Pons (tissue), 1 donor: ENCODE measurements at regions not wholly inside any gene's neighbourhood (a gene's known extent, or its start where the extent isn't known, plus 50 kb on each side); places are given as distances from the start of the nearest gene placed in this dataset.

ENCODE experiments used
- DNase-seq: peaks from one replicate; pipeline ENCODE4 v3.0.0-alpha.2; 2016; ENCODE audit warnings: low spot score

DNA sequence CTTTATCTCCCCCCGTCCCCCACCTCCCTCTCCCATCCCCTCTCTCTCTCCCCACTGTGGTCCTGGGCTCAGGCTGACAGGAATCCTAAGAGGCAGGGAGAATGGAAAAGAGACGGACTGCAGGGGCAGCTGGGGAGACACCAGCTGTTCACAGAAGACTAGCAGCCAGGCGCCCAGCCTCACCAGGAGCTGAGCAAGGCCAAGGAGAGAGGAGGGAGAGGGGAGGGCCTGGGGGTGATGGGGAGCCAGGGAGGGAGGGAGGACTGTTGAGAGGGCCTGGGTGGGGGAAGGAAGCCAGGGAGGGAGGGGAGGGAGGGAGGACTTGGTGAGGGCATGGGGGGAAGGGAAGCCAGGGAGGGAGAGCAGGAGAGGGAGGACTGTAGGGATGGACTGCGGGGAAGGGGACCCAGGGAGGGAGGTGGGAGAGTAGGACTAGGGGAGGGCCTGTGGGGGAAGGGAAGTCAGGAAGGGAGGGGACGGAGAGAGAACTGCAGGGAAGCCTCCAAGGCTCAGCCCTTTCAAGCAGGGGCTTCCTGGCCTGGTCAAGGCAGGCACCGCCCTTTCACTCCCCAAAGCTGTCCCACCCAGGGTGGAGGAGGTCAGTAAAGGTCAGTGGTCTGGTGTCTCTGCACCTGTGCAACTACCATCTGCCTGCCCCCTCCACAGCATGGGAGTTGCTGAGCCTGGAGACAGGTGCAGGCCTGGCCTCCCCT is 517.7 kb upstream of the MYT1L start:
- no peak for DNase-seq

DNA sequence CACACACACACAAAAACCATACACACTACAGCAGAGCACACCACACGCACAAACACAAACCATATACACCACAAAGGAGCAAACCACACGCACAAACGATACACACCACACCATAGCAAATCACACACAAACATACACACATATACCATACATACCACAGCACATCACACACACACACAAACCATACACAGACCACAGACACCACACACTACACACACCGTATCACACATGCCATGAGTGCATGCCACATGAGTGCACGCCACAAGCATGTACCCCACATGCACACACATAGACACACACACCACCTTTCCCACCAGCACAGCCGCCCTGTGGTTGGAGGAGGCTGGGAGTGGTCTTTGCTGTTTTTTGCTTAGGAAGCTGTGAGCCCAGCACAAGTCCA is 517.1 kb upstream of the MYT1L start:
- no peak for DNase-seq

DNA sequence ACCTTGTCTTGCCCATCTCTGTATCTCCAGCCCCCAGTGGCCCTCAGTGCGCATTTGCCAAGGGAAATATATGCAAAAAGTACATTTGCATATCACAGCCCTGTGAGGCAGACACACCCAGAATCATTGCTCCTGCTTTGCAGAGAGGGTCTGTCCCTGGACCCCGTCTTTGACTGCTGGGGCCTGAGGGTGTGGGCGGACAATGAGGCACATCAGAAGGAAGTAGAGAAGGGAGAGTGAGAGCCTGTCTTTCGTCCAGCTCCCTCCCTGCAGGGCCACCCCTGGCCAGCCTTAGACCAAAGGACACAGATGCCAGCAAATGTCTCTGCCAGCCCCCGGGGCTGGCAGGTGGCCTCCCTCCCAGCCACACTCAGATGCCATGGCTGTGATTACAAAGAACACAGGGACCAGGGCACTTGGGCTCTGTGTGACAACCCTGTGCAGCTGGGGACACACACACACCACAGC is 516.2 kb upstream of the MYT1L start:
- no peak for DNase-seq

DNA sequence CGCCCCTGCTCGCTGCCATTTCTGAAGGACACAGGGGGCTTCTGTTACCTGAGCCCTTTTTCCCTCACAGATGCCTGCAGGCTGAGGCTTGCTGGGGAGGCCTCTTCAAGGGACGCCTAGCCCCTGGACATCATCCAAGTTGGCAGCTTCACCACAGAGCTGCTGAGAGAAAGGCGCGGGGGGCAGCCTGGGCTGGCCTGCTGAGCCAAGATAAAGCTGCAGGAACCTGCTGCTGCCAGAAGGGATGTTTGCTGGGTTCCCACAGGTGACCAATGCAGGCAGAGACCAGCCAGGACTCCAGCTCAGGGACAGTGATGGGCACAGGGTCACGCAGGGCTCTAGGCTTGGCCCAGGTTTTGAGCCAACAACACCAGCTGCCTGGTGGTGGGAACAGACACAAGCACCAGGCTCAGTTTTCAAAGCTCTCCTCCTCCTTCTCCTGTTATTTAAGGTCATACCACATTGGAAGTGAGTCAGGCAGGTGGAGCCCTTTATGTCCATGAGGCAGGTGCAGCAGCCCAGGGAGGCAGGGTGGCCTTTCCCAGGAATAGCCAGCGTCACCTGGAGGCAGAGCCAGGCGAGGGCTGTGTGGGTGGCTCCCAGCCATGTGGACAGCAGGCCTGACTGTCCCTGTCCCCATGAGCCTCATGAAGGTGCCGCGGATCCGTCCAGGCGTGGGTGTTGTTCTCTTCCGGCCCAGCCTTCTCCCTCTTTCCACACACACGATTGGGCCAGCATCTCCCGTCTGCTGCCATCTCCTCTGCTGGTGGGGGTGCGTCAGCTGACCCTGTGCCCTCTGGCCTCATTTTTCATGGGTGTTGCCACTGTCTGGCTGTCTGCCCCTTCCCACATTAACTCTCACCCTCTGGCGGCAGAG is 515.5 kb upstream of the MYT1L start:
- peak; percentile 39 for DNase-seq

DNA sequence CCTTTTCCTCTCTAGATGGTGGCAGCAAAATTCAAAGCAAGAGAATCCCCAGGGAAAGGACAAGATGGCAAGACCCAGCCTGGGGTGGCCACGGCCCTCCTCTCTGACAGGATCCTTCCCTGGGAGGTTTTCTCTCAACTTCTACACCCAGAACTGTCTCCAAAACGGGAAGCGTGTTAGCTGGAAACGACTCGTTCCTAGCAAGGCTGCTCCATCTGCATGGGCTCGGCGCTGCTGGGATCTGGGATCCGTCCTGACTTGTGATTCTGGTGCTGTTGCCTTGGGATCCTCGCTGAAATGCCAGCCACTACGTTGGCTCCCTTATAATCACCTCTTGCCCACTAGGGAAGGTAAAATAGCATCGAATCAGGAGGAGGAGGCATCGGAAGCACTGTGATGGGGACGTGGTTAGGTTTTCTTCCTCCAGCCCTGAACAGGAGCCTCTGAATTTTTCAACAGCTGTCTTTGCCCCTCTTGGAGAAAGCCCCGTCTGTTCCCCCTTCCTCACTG is 514.8 kb upstream of the MYT1L start:
- no peak for DNase-seq

GRCh38 chr2:2845267-2845666 is 514.2 kb upstream of the MYT1L start:
- no peak for DNase-seq

DNA sequence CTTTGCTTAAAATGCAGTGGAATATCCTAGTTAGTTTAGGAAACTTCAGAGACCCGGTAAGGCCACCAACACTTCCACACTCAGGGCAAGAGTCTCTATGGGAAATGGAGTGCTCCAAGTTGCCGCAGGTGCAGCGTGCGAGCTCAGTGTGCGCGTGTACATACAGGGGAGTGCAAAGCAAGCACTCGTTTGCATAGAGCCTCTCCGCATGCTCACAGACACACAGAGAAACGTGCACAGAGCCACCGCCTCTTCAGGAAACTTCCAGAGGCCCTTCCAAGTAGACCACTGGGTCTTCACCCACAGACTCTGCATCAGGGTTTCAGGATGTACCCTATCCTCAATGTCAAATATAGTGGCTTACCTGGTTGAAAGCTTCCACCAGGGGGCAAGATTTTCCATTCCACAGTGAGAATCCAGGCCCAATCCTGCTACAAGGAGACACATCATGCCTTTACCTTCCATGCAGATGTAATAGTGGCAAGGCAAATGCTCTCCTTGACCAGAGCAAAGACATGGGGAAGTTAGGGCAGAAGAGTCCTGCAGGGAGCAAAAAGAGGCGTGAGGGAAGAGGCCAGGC is 513.0 kb upstream of the MYT1L start:
- no peak for DNase-seq

- DNase-seq = no peak
These were observed 511.4 kb upstream of the MYT1L start for GRCh38 chr2:2842466-2842865.

- no peak for DNase-seq
These were observed 509.7 kb upstream of the MYT1L start for GRCh38 chr2:2840681-2841300.

DNA sequence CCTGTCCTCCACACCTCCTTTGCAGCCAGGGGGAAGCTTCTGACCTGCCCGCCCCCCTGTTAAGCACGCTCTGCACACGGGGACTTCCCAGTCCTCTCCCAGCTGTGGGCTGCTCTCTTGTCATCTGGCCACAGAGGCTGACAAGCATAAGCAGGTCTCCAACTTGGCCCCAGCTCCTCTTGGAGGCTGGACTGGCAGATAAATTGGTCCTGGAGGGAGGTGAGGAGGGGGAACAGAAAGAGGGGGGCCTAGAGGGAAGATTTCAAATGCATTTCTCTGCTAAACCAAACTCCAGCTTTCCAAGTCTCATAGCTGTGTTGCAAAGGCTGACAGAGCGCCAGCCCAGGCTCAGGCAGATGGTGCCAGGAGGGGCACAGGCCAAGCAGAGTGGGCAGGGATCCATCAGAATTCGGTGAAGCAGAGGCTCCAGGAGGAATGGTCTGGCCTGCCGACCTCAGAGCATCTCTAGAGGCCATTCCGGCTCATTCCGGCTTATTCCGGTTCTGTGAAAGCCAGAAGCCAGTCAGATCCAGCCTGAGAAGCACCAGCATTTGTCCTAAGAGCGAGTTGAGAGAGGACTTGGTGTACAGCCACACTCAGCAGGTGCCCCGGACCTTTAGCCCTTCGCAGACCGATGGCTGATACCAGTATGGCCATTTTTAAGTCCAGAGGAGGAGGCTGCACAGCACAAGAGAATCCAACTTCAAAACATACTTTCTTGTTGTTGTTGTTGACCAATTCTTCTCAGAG is 508.9 kb upstream of the MYT1L start:
- peak; percentile 32 for DNase-seq

GRCh38 chr2:2839393-2839781 is 508.3 kb upstream of the MYT1L start:
- no peak for DNase-seq

- DNase-seq = no peak
These were observed 507.4 kb upstream of the MYT1L start for GRCh38 chr2:2838548-2838845.

DNA sequence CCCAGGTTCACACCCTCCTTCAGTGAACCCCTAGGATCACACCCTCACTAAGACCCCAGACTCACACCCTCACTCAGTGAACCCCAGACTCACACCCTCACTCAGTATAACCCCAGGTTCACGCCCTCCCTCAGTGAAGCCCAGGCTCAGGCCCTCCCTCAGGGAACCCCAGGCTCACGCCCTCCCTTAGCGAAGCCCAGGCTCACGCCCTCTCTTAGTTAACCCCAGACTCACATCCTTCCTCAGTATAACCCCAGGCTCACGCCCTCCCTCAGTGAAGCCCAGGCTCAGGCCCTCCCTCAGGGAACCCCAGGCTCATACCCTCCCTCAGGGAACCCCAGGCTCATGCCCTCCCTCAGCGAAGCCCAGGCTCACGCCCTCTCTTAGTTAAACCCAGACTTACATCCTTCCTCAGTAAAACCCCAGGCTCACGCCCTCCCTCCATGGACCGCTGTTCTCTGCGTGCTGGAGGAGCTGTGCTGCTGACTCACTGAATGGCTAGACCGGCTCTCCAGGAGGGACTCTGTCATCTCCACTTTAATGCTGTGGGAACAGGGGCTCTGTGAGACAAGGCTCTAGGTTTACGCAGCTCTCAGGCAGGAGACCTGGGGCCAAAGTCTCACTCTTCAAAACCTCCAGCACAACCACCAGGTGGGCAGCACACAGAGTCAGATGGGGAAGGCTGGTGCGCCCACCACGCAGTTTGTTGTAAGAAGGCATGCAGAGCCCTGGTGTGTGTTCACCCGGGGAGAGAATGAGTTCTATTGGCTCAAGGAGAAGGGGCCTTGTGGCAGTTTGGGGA is 506.9 kb upstream of the MYT1L start:
- DNase-seq = no peak

DNA sequence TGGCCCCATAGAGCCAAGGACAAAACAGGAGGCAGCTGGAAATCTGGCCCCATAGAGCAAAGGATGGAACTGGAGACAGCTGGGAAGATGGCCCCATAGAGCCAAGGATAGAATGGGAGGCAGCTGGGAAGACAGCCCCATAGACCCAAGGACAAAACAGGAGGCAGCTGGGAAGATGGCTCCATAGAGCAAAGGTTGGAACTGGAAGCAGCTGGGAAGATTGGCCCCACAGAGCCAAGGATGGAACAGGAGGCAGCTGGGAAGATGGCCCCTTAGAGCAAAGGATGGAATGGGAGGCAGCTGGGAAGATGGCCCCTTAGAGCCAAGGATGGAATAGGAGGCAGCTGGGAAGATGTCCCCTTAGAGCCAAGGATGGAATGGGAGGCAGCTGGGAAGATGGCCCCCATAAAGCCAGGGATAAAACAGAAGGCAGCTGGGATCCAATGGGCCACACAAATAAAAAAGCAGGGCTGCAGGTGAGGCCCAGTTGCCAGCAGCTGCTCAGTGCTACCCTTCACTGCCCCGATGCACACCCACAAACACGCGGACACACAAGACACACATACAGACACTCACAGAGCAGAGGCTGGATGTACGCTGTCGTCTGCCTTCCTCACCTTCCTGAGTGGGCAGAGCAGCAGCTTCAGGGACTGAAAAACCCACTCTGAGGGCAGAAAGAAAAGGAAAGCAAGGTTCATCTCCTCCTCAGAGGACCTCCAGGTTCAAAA is 505.4 kb upstream of the MYT1L start:
- no peak for DNase-seq

GRCh38 chr2:2834516-2835254 is 503.6 kb upstream of the MYT1L start:
- no peak for DNase-seq

GRCh38 chr2:2834105-2834504 is 503.0 kb upstream of the MYT1L start:
- DNase-seq = no peak

- DNase-seq = no peak
These were observed 501.6 kb upstream of the MYT1L start for GRCh38 chr2:2832657-2833056.

GRCh38 chr2:2831633-2832032 is 500.6 kb upstream of the MYT1L start:
- no peak for DNase-seq

GRCh38 chr2:2830576-2830975 is 499.5 kb upstream of the MYT1L start:
- DNase-seq = no peak
